Esophagus (tissue), 2 donors: ENCODE measurements at regions not wholly inside any gene's neighbourhood (a gene's known extent, or its start where the extent isn't known, plus 50 kb on each side); places are given as distances from the start of the nearest gene placed in this dataset.

Experiments used
- H3K27ac ChIP-seq, 2 donors: one replicate each; pipeline ENCODE4 v1.5.1; 2013; ENCODE audit warnings: low read depth in 2 of 2, mild to moderate bottlenecking in 2 of 2, inconsistent platforms in 1 of 2, low read length in 1 of 2, moderate library complexity in 1 of 2
- H3K27me3 ChIP-seq, 2 donors: one replicate each; pipeline ENCODE4 v1.6.1; 2013; ENCODE audit warnings: low read length in 2 of 2, control low read depth in 1 of 2, mild to moderate bottlenecking in 1 of 2; ENCODE audit not compliant: insufficient read depth in 2 of 2, control insufficient read depth in 1 of 2
- H3K36me3 ChIP-seq, 2 donors: one replicate each; pipeline ENCODE4 v1.6.1; 2013; ENCODE audit warnings: low read length in 1 of 2; ENCODE audit not compliant: control insufficient read depth in 2 of 2, insufficient read depth in 2 of 2
- H3K4me1 ChIP-seq, 2 donors: one replicate each; pipeline ENCODE4 v1.6.1; 2013; ENCODE audit warnings: low read length in 1 of 2; ENCODE audit not compliant: control insufficient read depth in 2 of 2, insufficient read depth in 2 of 2
- H3K4me3 ChIP-seq, 2 donors: one replicate each; pipeline ENCODE4 v1.5.1; 2013; ENCODE audit warnings: low read length in 2 of 2, mild to moderate bottlenecking in 2 of 2, low read depth in 1 of 2, moderate library complexity in 1 of 2
- H3K9me3 ChIP-seq, 2 donors: one replicate each; pipeline ENCODE4 v1.6.1; 2013; ENCODE audit warnings: mild to moderate bottlenecking in 2 of 2, low read depth in 1 of 2, low read length in 1 of 2, moderate library complexity in 1 of 2; ENCODE audit not compliant: control insufficient read depth in 2 of 2, insufficient read depth in 1 of 2
- WGBS, 2 donors: extraction: QIAGEN DNeasy Blood & Tissue Kit; methylation state at CpG; one replicate each; pipeline ENCODE4 v1.1.7; 2013; 5-methylcytosine and 5-hydroxymethylcytosine counted together
- donor health status: healthy with polysubstance abuse.
- donor health status: Bipolar disorder and iron deficiency.

DNA sequence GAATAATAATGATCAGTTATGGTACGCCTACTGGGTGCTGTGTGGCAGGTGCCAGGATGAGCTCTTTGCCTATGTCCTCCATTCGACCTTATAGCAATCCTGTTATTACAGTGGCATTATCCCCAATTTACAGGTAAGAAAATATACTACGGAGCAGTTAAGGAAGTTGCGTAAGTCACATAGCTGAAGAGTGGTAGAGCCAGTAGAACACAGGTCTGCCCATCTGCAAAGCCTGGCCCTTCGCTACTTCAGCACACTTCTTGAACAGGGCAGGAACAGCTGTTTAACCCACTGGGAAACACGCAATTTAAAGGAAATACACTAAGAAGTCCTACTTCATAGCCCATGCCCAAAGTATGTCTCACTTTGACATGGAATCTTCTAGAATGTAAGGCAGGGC is 91.8 kb downstream of the PXDC1 start:
- Histone ChIP-seq H3K36me3 (no peaks in the 10 kb centered on the region), H3K4me3 (no peak overlapping the region), H3K27ac (no peak overlapping the region), H3K4me1 (no peaks in the 10 kb centered on the region), H3K9me3 (no peaks in the 10 kb centered on the region), H3K27me3 (no peaks in the 10 kb centered on the region)
- 83 to 89% methylated on average over 6 of the region's 6 CpGs for WGBS, 2 donors

DNA sequence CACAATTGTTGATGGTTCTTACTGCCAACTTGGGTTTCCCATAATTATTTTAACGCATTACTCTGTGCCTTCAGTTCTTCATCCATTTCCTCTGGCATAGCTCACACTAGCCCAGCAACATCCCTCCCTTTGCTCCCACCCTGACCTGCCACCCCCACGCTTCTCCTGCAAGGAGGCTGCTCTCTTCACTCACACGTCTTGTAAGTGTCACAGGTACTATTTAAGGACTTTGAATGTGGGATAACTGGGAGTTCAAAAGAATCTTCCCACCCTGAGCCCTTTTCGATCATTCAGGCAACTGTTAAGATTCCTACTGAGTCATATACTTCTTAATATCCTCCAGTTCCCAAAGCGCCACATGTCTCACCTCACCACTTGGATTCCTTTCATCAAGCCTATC is 95.4 kb downstream of the PXDC1 start:
- H3K4me1 ChIP-seq, result no peaks in the 10 kb centered on the region
- no peaks in the 10 kb centered on the region for H3K9me3 ChIP-seq

DNA sequence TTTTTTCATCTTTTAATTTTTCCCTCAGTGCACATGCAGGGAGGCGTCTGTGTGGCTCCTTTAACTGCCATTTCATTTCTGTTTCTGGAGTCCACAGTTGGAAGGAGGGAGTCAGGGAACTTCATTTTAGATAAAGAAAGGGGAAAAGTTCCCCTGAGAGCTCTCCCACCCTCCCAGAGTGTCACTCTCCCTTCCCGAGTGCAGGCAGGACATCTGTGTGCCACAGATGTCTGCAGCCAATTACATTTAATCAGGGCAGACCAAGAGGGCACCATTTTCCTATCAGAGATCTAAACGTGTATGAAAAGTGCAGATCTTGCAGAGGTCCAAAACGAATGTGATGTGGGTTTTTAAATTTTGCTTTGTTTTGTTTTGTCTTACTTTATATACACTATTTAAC is 96.6 kb downstream of the PXDC1 start:
- Histone ChIP-seq H3K36me3 (no peaks in the 10 kb centered on the region), H3K27me3 (no peaks in the 10 kb centered on the region), H3K9me3 (no peaks in the 10 kb centered on the region), H3K4me1 (no peaks in the 10 kb centered on the region), H3K27ac (no peak overlapping the region), H3K4me3 (no peak overlapping the region)
- 52 to 56% methylated on average over 4 of the region's 4 CpGs for WGBS, 2 donors

More for the DNA sequence above, 95.4 kb downstream of the PXDC1 start:
- 94 to 96% methylated on average over 5 of the region's 5 CpGs for WGBS, 2 donors
- H3K27me3 ChIP-seq, result no peaks in the 10 kb centered on the region
- no peak overlapping the region for H3K4me3 ChIP-seq
- no peak overlapping the region for H3K27ac ChIP-seq
- no peaks in the 10 kb centered on the region for H3K36me3 ChIP-seq

DNA sequence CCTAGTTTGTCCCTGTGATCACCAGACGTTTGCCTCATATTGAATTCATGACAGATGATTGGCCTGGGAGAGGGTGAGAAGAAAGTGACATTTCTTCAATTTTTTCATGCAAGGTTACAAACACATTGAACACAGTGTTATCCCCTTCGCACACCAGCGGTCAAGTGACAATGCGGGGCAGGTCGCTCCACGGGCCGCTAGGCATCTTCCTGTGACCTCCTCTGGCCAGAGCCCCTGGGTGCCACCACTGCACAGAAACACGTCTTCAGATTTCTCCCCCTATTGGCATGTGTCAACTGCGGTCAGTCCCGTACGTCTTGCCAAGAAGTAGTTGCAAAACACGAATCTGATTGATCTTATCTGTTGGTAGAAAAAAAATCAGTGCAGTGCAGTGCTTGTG is 97.1 kb downstream of the PXDC1 start:
- H3K4me3 ChIP-seq, result no peak overlapping the region
- H3K4me1 ChIP-seq, result no peaks in the 10 kb centered on the region
- H3K36me3 ChIP-seq, result no peaks in the 10 kb centered on the region
- WGBS, 2 donors, result 87 to 89% methylated on average over 12 of the region's 12 CpGs
- no peaks in the 10 kb centered on the region for H3K9me3 ChIP-seq
- no peak overlapping the region for H3K27ac ChIP-seq
- H3K27me3 ChIP-seq, result no peaks in the 10 kb centered on the region

DNA sequence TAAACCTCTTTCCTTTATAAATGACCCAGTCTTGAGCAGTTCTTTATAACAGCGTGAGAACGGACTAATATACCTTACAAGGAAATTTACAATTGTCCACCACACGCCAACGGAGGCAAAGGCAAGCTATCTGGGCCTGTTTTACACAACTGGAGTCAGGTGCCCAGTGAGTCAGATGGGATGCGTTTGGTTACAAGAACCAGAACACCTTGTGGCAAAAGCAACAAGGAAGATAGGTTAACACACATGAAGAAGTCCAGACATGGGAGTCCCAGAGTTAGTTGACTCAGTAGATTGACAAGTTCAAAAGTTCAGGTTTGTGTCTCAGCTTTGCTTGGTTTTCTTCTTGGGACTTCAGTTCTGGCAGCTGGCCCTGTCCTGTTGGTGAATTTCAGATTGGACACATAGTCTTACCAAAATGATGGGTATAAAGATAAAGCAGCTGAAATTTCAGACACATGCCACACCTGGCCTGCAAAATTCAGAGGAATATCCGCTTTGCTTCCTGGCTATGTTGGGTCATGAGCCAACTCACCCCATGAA is 97.9 kb downstream of the PXDC1 start:
- Histone ChIP-seq H3K27me3 (no peaks in the 10 kb centered on the region), H3K9me3 (no peaks in the 10 kb centered on the region), H3K27ac (no peak overlapping the region), H3K36me3 (no peaks in the 10 kb centered on the region), H3K4me3 (no peak overlapping the region), H3K4me1 (no peaks in the 10 kb centered on the region)
- WGBS, 2 donors, result 92 to 96% methylated on average over 6 of the region's 6 CpGs

DNA sequence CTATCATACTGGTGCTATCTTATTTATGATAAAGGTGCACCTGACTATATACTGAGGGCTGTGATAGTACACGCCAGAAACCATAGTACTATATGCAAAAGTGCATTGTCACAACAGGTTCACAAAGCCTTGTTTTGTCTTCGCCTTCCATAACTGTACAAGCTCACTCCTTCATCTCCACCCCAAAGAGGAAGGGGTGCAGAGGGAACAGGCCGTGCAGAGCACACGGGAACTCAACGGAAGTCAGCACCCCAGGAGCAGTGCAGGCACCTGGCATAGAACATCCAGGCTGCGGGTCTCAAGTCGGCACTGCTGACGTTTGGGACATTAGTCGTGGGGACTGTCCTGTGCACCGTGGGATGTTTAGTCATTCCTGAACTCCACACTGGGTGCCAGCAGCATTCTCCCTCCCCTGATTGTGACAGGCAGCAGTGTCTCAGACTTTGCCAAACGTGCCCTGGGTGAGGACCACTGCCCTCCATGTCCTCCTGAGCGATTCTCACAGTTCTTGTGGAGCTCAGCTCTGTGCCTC is 99.7 kb downstream of the PXDC1 start:
- Histone ChIP-seq H3K4me3 (no peak overlapping the region), H3K27ac (no peak overlapping the region), H3K36me3 (no peaks in the 10 kb centered on the region), H3K4me1 (no peaks in the 10 kb centered on the region), H3K9me3 (no peaks in the 10 kb centered on the region), H3K27me3 (no peaks in the 10 kb centered on the region)
- 78 to 80% methylated on average over 12 of the region's 12 CpGs for WGBS, 2 donors

DNA sequence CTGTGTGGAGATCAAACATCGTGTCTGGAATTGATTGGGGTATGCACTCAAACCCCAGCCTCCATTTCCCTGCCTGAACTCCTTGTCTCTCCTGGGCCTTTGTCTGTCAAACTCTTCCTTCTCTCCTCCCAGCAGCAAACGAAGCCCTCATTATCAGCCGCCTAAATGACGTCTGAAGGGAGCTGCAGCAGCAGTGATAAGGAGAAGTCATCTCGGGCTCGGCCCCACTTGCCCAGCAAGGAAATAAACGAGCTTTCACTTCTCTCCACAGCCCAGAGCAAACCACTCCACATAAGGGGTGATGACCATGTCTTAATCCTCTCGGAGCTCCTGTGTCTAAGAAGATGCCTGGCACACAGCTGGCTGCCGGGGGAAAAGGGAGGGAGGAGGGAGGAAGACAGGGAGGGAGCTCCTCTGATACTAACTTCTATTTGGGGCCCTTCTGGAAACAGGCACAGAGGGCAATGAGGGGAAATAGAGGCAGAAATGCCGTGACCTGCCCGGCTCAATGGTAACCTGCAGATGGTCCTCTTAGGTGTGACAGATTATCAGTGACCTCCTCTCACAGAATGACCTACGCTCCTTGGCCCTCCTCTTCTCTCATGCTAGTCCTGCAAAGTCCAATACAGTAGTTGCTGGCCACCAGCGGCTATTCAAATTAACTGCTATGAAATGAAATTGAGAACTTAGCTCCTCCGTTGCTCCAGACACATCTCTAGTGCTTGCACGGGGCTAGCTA is 100.4 kb downstream of the PXDC1 start:
- Histone ChIP-seq H3K27me3 (no peaks in the 10 kb centered on the region), H3K9me3 (no peaks in the 10 kb centered on the region), H3K4me3 (no peak overlapping the region), H3K4me1 (no peaks in the 10 kb centered on the region), H3K27ac (no peak overlapping the region), H3K36me3 (no peaks in the 10 kb centered on the region)
- WGBS, 2 donors, result 72 to 79% methylated on average over 14 to 15 of the region's 15 CpGs

DNA sequence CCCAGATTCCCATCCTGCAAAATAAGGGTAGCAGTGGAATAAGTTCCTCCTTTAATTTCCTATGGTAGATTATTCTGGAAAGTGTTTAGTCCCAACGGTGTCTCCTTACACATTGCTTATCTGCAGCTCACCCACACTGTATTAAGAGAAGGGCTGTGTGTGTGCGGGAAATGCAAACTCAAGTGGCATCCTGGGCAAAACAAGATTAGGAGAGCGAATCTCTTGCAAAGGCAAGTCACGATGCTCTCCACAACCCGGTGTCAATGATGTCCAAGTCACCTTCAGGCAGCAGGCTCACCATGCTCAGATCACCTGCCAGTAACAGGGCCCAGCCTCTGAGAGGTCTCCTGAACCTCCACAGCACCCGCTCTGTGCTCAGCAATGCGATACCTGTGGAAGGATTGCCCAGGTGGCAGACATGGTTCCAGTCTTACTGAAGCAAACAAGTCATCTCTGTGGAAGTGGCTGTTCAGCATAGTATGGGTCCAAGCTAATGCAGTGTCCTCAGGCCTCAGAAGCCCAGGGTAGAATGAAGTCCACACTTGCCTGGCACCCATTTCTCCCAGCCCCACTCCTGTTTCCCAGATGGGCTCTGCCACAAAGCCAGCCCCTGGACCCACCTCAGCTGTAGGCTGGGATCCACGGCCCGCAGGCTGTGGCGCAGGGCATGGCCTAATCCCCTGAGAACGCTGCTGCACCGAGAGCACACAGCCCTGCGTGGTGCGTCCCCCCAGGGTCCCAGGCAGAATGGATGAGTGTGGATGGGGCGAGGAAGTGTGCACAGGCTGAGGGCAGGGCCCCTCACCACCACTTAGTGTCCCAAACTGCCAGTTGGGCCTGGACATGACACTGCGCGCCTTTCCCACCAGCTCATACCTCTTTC is 101.2 kb downstream of the PXDC1 start:
- H3K4me3 ChIP-seq, result no peak overlapping the region
- H3K4me1 ChIP-seq, result no peaks in the 10 kb centered on the region
- no peaks in the 10 kb centered on the region for H3K27me3 ChIP-seq
- no peaks in the 10 kb centered on the region for H3K36me3 ChIP-seq
- no peaks in the 10 kb centered on the region for H3K9me3 ChIP-seq
- 91 to 95% methylated on average over 17 of the region's 17 CpGs for whole genome bisulfite sequencing, 2 donors
- H3K27ac ChIP-seq, result no peak overlapping the region

DNA sequence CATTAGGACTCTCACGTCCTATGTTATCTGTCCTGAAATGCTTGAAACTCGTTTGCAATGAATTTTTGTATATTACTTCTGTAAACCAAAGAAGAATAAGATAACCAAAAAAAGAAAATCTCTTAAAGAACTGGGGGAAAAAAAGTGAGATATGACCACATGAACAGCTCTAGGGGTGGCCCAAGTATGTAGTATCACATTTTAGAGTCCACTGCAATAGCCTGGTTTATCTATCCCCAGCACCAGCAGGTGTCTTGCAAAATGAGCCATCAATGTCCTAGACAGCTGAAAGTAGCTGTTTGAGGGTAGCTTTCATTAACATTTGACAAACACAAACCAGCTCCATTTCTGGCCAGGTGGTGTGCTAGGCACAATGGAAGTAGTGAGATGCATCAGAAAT is 102.8 kb downstream of the PXDC1 start:
- no peak overlapping the region for H3K4me3 ChIP-seq
- H3K27me3 ChIP-seq, result no peaks in the 10 kb centered on the region
- 46 to 80% methylated on average over 2 of the region's 2 CpGs for WGBS, 2 donors
- no peaks in the 10 kb centered on the region for H3K4me1 ChIP-seq
- no peak overlapping the region for H3K27ac ChIP-seq
- H3K9me3 ChIP-seq, result no peaks in the 10 kb centered on the region
- H3K36me3 ChIP-seq, result no peaks in the 10 kb centered on the region
